DLD1 (cell line): ENCODE measurements at regions not wholly inside any gene's neighbourhood (a gene's known extent, or its start where the extent isn't known, plus 50 kb on each side); places are given as distances from the start of the nearest gene placed in this dataset.

ENCODE experiments used
- in situ Hi-C: cut with HindIII; loops from 2 replicates; pipeline ENCODE4 v1.10.0; 2017; ENCODE audit warnings: low sequenced_read_pairs

- in situ Hi-C loops, result no loop called here
Measured at GRCh38 chr4:3343358-3343757, 50.5 kb downstream of the RGS12 start.

DNA sequence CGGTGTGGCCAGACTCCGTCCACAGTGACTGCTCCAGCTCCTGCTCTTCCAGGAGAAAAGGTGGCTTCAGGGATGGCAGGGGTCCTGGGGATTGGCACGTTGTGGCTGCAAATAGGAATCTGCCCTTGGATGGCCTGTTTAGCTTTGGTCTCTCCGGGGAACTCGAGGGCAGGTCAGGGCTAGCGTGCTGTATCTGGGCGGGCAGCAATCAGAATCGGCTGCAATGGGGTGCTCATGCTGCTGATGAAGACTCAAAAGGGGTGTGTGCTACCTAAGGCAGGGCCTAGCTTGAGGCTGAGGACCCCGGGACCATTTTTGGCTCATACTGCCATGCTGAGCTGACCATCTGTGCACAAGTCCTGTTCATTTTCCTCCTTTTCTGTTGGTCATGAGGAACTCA, 51.3 kb downstream of the RGS12 start:
- in situ Hi-C loops, result no loop called here

DNA sequence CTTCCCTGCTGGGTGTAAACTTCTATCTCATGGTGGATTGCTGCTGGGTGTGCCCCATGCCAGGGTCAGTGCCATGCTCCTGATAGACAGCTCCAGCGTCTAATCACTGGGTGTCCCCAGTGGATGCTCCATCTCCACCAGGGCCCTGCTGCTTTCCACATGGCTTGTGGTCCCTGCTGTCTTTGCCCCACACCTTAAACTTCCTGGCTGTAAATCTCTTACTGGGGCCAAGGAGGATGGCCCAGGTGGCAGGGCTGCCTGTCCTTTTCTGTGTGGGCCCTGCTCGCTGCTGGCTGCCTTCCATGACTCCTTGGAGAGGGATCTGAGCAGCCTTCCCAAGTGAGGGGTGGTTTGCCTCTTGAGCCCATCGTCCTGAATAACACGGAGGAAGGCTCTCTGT, 51.8 kb downstream of the RGS12 start:
- in situ Hi-C loops, result no loop called here

GRCh38 chr4:3345384-3345783, 52.6 kb downstream of the RGS12 start:
- in situ Hi-C loops, result no loop called here

- in situ Hi-C loops, result no loop called here
Measured at GRCh38 chr4:3346146-3346545, 53.3 kb downstream of the RGS12 start.

GRCh38 chr4:3347871-3348270, 55.0 kb downstream of the RGS12 start:
- in situ Hi-C loops, result no loop called here

DNA sequence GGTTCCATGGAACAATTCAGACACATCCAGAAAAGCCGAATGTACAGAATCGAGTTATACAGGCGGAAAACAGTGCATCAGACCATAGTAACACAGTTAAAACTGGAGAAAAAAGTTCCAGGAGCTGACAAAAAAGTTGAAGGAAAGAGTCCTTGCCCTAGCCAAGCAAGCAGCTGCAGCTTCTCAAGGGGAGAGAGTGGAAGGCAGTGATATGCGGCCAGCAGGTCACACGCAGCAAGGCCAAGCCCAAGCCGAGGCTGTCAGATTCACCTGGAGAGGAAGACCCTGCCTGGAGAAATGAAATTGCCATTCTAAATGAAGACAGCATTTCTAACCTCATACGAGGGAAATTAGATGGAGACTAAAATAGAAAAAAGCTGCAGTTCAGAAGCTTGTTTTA, 55.8 kb downstream of the RGS12 start:
- in situ Hi-C loops, result no loop called here

GRCh38 chr4:3349116-3349515, 56.3 kb downstream of the RGS12 start:
- in situ Hi-C loops, result no loop called here

DNA sequence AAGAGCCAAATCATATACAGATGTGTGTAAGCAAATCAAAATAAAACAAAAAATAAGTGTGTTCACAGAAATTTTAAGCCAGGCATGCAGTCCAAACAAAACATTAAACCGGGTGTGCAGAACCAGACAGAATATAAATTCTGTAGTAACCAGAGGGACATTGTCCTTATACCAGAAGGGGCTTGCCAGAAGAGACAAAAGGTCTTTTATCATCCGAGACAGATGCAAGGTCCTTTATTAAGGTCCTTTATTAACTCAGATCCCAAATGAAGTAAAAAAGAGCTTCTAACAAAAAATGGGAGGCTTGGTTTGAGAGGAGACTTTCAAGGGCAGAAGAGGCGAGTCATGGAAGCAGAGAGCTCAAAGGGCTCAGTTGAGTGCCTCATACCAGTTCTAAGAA, 59.2 kb downstream of the RGS12 start:
- in situ Hi-C loops, result loop anchor here (25.0 kb wide), 1 partner anchor 115 kb away; the partner anchor contains the start of gene MSANTD1

GRCh38 chr4:3352505-3352904, 59.7 kb downstream of the RGS12 start:
- in situ Hi-C loops, result loop anchor here (25.0 kb wide), 1 partner anchor 115 kb away; the partner anchor contains the start of gene MSANTD1

GRCh38 chr4:3352941-3353594, 60.2 kb downstream of the RGS12 start:
- in situ Hi-C loops, result loop anchor here (25.0 kb wide), 1 partner anchor 116 kb away; the partner anchor contains the start of gene MSANTD1

GRCh38 chr4:3353752-3354454, 61.1 kb downstream of the RGS12 start:
- in situ Hi-C loops, result loop anchor here (25.0 kb wide), 1 partner anchor 117 kb away; the partner anchor contains the start of gene MSANTD1

DNA sequence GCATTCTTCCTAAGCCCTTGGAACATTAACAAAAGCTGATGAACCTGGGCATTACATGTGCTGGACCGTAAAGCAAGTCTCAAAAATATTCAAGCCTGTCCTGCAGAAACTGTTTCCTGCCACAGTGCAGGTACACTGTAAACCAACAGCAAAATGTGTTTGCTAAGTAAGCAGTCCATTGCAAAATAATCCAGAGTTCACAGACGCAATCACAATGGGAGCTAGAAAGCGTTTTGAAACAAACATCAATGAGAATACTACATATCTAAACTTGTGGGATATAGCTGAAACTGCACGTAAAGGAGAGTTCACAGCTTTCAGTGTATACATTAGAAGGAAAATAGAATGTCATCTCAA, 61.6 kb downstream of the RGS12 start:
- in situ Hi-C loops, result loop anchor here (25.0 kb wide), 1 partner anchor 117 kb away; the partner anchor contains the start of gene MSANTD1

DNA sequence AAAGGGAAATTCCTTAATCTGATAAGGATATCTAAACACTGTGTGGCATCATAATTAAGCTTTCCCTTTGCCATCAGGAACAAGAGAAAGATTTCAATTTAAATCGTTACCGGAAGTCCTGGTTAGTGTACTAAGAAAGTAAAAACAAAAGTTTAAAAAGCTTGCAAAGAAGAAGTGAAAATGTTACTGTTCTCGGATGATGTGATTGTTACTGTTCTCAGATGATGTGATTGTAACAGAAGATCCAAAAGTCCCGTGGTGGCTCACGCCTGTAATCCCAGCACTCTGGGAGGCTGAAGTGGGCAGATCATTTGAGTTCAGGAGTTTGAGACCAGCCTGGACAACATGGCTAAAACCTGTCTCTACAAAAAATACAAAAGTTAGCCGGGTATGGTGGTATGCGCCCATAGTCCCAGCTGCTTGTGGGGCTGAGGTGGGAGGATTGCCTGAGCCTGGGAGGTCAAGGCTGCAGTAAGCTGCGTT, 62.5 kb downstream of the RGS12 start:
- in situ Hi-C loops, result loop anchor here (25.0 kb wide), 1 partner anchor 118 kb away; the partner anchor contains the start of gene MSANTD1

GRCh38 chr4:3358656-3359055, 65.8 kb downstream of the RGS12 start:
- in situ Hi-C loops, result loop anchor here (25.0 kb wide), 1 partner anchor 121 kb away; the partner anchor contains the start of gene MSANTD1

DNA sequence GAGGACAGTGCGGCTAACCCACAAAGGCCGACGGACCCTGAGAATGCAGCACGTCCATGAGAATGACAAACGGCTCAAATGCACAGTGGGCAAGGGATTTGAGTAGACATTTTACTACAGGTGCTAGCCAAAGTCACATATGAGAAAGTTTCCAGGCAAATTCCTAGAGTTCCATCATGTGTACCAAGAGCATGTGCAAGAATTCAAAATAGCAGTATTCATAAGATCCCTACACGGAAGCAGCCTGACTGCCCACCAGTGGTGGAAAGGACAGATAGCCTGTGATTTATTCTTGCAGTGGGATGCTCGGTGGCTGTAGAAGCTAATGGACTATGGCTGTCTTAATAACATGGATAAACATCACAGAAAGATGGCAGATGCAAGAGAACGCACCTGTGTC, 68.0 kb downstream of the RGS12 start:
- in situ Hi-C loops, result loop anchor here (25.0 kb wide), 1 partner anchor 123 kb away; the partner anchor contains the start of gene MSANTD1

DNA sequence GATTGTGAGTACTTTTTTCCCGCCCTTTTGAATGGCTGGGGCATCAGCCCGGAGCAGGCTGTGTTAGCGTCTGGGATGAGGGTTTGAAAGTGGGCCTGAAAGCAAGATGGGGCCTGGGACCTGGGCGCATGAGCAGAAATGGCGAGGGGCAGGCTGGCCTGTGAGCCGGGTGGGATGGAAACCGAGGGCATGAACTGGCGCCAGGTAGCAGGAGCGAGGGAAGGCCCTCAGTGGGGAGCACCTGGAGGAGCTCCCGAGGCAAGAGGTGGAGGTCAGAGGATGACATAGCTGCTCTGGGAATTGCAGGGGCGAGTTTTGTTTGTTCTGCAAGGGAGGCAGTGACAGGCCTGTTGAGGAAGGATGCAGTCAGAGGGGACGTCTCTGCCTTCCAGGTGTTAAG, 68.6 kb downstream of the RGS12 start:
- in situ Hi-C loops, result loop anchor here (25.0 kb wide), 1 partner anchor 124 kb away; the partner anchor contains the start of gene MSANTD1

DNA sequence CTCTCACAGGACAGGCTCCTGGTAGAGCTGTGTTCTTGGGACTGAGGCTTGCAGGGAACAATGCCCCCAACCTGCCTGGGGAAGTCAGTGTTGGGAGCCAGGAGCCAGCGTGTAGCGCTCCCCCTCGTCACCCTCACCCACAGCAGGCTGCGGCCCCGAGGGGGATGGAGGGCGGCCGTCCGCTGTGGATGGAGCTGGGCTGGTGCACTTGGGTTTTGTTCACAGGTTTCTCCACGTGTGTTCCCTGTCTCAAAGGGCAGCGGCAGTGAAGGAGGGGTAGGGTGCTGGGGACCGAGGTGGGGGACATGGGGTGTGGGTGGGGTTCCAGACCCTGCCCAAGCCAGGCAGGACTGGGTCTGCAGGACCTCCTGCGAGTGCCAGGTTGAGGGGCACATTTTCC, 69.1 kb downstream of the RGS12 start:
- in situ Hi-C loops, result loop anchor here (25.0 kb wide), 1 partner anchor 125 kb away; the partner anchor contains the start of gene MSANTD1

DNA sequence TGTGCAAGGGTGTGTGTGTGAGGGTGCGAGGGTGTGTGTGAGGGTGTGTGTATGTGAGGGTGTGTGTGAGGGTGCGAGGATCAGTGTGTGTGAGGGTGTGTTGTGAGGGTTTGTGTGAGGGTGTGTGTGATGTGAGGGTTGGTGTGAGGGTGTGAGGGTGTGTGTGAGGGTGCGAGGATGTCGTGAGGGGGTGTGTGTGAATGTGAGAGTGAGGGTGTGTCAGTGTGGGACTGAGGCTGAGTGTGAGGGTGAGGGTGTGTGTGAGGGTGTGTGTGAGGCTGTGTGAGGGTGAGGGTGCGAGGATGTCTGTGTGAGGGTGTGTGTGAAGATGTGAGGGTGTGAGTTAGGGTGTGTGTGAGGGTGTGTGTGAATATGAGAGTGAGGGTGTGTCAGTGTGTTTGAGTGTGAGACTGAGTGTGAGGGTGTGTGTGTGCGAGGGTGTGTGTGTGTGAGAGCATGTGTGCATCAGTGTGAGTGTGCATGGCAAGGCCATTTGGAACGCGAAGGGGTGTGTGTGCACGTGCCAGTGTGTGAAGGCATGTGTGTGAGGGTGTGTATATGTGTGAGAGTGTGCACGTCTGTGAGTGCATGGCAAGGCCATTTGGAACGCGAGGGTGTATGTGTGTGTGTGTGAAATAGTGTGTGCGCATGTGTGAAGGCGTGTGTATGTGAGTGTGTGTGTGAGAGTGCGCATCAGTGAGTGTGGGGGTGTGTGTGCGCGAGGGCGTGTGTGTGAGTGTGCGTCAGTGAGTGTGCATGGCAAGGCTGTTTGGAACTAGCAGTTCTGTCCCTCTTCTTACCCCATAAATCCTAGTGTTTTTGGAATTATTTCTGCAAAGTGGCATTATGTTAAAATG, 69.8 kb downstream of the RGS12 start:
- in situ Hi-C loops, result loop anchor here (25.0 kb wide), 1 partner anchor 125 kb away; the partner anchor contains the start of gene MSANTD1

DNA sequence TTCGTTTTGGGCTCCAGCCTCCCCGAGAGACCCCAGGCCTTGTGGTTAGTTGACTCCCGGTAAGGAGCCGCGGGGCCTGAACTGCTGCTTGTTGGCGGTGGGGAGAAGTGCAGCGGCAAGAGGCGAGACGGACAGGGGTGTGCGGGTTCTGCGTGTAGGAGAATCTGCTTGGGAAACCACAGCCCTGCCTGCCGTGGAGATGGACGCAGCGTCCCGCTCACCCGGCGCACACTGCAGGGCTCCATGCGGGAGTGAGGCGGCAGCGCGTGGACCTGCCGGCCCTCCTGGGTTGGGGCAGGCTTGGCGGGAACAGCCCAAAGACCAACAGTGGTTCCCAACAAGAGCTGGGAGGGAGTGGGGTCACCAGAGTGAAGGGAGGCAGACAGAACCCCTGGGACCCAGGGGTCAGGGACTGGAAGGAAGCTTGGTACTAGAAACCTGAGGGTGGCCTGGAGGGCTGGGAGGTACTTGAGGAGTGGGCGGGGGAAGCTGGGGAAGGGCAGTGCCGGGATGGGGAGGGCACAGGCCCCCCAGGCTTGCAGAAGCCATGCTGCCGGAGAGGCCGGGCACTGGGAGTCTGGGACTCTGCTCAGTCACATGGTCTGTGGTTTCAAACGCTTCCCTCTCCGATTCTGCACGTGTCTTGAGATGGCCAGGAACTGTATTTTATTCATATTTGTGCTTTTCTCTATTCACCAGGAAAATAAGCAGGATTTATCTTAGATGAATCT, 70.8 kb downstream of the RGS12 start:
- in situ Hi-C loops, result loop anchor here (25.0 kb wide), 1 partner anchor 126 kb away; the partner anchor contains the start of gene MSANTD1
